ENCODE measurements at regions not wholly inside any gene's neighbourhood (a gene's known extent, or its start where the extent isn't known, plus 50 kb on each side); places are given as distances from the start of the nearest gene placed in this dataset.

DNA sequence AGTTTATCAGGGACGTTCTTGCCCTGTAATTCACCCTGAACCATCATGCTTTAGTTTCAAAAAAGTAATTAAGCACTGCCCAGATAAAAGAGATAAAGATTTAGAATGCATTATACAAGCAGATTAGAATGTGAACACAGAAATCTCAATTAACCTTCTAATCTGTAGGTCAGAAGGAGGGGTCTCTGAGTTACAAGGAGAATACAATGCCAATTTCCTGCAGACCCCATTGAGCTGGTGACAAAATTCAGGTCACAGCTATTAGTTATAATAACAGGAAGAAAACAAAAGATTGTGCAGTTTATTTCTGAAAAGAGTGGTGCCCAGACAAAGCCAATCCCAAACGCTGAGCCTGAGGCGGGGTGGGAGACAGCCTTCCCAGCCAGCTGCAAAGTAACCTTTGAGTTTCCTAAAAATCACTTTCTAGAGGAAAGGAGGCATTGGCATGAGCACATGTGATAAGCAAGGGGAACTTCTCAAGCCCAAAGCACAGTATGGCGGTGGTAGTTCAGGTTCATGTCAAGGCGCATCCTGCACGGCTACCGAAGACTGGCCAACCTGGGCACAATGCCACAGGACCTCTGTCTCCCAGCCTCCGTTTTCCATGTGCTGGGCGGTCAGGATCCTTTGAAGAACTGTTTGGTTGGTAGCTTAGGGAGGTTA, 192.5 kb downstream of the TTLL2 start:
- Histone ChIP-seq H3K9me3 (ENCODE audit: control insufficient read depth, insufficient read depth, low read depth, low read length) (no peaks in the 10 kb centered on the region), H3K4me1 (ENCODE audit: control insufficient read depth, insufficient read depth, low read length) (no peaks in the 10 kb centered on the region), H3K27ac (ENCODE audit: extremely low read depth, low read depth, low read length) (no peak overlapping the region), H3K36me3 (ENCODE audit: control insufficient read depth in 2 of 2, insufficient read depth in 1 of 2, low read length in 2 of 2) (no peaks in the 10 kb centered on the region), H3K4me3 (ENCODE audit: low read depth, low read length) (no peak overlapping the region)
- POLR2A ChIA-PET = no interaction called here
- CTCF ChIA-PET = no interaction called here
- TF ChIP-seq TCF7L2 (IDR thresholded peaks at IDR 0.05; ENCODE audit: borderline replicate concordance, low read depth, low read length) (peak; percentile 46; the same call in 1 of the 2 replicates), TRIM28 (IDR thresholded peaks at IDR 0.05; ENCODE audit: borderline replicate concordance, low read length) (0 out of 2 replicates have a peak, but pooled peaks have one; percentile 38), ZNF76 (tag by site-specific recombination; IDR thresholded peaks at IDR 0.05; ENCODE audit: borderline replicate concordance, low read depth) (no peak)

DNA sequence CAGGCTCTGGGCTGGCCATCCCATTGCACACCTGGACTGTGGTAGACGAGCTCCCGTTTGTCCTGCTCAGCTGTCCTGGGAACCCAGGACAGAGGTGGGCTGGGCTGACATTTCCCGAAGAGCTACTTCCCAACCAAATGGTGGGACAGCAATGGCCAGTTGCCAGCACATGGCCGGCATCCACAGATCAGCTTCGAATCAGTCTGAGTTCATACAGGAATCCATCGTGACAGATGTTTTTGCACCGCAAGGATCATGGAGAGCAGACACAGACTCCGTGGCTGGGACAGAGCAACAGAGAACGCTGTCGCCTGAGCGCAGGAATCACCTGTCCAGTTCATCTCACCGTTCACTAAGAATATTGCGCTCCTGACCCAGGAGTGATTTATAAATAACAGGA, 198.5 kb downstream of the TTLL2 start:
- CTCF ChIA-PET = no interaction called here
- Histone ChIP-seq H3K4me3 (ENCODE audit: low read depth, low read length) (no peak overlapping the region), H3K27ac (ENCODE audit: extremely low read depth, low read depth, low read length) (no peak overlapping the region), H3K9me3 (ENCODE audit: control insufficient read depth, insufficient read depth, low read depth, low read length) (no peaks in the 10 kb centered on the region), H3K36me3 (ENCODE audit: control insufficient read depth in 2 of 2, insufficient read depth in 1 of 2, low read length in 2 of 2) (no peaks in the 10 kb centered on the region), H3K4me1 (ENCODE audit: control insufficient read depth, insufficient read depth, low read length) (no peaks in the 10 kb centered on the region)
- TF ChIP-seq, protein P1, sequence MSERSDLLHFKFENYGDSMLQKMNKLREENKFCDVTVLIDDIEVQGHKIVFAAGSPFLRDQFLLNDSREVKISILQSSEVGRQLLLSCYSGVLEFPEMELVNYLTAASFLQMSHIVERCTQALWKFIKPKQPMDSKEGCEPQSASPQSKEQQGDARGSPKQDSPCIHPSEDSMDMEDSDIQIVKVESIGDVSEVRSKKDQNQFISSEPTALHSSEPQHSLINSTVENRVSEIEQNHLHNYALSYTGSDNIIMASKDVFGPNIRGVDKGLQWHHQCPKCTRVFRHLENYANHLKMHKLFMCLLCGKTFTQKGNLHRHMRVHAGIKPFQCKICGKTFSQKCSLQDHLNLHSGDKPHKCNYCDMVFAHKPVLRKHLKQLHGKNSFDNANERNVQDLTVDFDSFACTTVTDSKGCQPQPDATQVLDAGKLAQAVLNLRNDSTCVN (tag by site-specific recombination; optimal IDR thresholded peaks at IDR 0.05) = no peak
- TF ChIP-seq ZNF366 (tag by site-specific recombination; conservative IDR thresholded peaks at IDR 0.05) (no peak), KLF1 (tag by site-specific recombination; IDR thresholded peaks at IDR 0.05) (no peak), MEIS1 (CRISPR knock-in tag; IDR thresholded peaks at IDR 0.05; ENCODE audit: borderline replicate concordance) (no peak), ZNF423 (tag by site-specific recombination; IDR thresholded peaks at IDR 0.05) (no peak), ZNF223 (tag by site-specific recombination; IDR thresholded peaks at IDR 0.05) (no peak), YY2 (tag by site-specific recombination; IDR thresholded peaks at IDR 0.05) (no peak), MYNN (tag by site-specific recombination; IDR thresholded peaks at IDR 0.05; ENCODE audit: borderline replicate concordance) (no peak), ZNF311 (tag by site-specific recombination; IDR thresholded peaks at IDR 0.05; ENCODE audit: borderline replicate concordance) (no peak)
- TF ChIP-seq, protein P2, sequence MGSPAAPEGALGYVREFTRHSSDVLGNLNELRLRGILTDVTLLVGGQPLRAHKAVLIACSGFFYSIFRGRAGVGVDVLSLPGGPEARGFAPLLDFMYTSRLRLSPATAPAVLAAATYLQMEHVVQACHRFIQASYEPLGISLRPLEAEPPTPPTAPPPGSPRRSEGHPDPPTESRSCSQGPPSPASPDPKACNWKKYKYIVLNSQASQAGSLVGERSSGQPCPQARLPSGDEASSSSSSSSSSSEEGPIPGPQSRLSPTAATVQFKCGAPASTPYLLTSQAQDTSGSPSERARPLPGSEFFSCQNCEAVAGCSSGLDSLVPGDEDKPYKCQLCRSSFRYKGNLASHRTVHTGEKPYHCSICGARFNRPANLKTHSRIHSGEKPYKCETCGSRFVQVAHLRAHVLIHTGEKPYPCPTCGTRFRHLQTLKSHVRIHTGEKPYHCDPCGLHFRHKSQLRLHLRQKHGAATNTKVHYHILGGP (tag by site-specific recombination; IDR thresholded peaks at IDR 0.05) = no peak
- POLR2A ChIA-PET = no interaction called here

DNA sequence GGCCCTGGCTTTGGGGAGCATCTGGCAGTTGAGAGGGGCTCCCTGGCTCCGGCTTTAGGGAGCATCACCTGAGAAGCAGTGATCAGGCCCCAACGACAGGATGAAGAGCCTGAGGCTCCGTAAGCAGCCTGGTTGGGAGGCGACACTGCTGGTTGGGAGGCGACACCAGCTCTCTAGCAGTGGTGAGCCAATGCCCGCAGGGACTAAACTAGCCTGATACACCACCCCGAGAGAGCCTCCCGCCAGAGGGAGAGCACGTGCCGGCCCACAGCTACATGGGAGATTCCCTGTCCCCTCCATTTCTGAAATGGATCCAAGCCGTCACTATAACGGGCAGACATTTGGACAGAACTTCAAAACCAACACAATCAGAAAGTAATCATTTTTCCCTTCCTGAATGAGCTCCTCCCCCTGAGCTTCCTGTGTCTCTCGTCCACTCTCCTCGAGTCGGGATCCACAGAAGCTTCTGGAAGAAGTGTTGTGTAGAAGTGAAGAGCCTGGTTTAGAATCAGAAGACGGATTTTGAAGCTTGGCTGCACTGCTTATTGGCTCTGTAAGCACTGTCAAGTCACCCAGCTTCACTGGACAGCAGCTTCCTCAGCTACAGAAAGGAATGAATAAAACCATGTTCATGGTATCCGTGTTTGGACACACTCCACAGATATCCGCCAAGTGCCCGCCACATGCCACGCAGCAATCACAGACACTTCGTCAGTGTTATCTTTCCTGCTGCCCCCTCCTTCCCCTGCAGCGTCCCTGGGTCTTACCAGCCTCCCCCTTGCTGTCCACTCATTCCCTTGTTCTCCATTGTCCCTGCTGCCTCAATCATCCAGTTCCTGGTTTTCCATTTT, 199.6 kb downstream of the TTLL2 start:
- no peak overlapping the region for H3K4me3 ChIP-seq (ENCODE audit: low read depth, low read length)
- H3K4me1 ChIP-seq (ENCODE audit: control insufficient read depth, insufficient read depth, low read length) = no peaks in the 10 kb centered on the region
- TF ChIP-seq SP2 (tag by site-specific recombination; IDR thresholded peaks at IDR 0.05) = no peak
- TF ChIP-seq ZNF121 (tag by site-specific recombination; IDR thresholded peaks at IDR 0.05) = no peak
- ChIA-PET CTCF (interaction anchor here (0.6 kb wide), 1 partner anchor 861 kb away, joined by 3 read pairs; no protein-coding TSS in a partner anchor), POLR2A (no interaction called here)
- no peaks in the 10 kb centered on the region for H3K36me3 ChIP-seq (ENCODE audit: control insufficient read depth in 2 of 2, insufficient read depth in 1 of 2, low read length in 2 of 2)
- no peak overlapping the region for H3K27ac ChIP-seq (ENCODE audit: extremely low read depth, low read depth, low read length)
- no peaks in the 10 kb centered on the region for H3K9me3 ChIP-seq (ENCODE audit: control insufficient read depth, insufficient read depth, low read depth, low read length)

Measured in HEK293 (cell line).